Erythroblast (primary cell): ENCODE measurements at regions not wholly inside any gene's neighbourhood (a gene's known extent, or its start where the extent isn't known, plus 50 kb on each side); places are given as distances from the start of the nearest gene placed in this dataset.

Source experiments
- GATA1 ChIP-seq: IDR thresholded peaks from 2 replicates; pipeline ENCODE4 v1.6.1; 2011; ENCODE audit warnings: low read depth, mild to moderate bottlenecking, control low read depth, low read length, moderate library complexity
- POLR2A ChIP-seq: IDR thresholded peaks from 2 replicates; pipeline ENCODE4 v1.6.1; 2011; ENCODE audit warnings: mild to moderate bottlenecking, low read length

DNA sequence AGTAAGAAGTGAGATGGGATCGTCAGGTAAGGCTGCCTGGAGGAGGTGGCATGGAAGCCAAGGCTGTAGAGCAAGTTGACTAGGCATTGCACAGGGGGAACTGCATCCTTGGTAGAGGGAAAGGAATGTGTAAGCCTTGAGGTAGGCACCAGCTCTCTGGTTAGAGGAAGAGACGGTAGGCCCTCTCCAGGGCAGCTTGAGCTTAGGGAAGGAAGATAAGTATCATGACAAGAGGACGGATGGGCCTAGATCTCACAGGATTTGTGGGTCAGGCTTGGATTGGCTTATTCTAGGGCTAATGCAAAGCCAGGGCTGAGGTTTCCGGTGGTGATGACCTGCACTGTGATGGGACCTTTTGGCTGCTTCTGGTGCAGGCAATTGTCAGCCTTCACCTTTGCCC lies 1035.8 kb downstream of the TBC1D22A start:
- no peak for TF ChIP-seq POLR2A
- TF ChIP-seq GATA1: no peak
